Large intestine (tissue), 3 donors: ENCODE measurements at regions not wholly inside any gene's neighbourhood (a gene's known extent, or its start where the extent isn't known, plus 50 kb on each side); places are given as distances from the start of the nearest gene placed in this dataset.

Experiments used
- DNase-seq, 2 donors: peaks; one replicate each; pipeline versions ENCODE4 v3.0.0 to v3.0.0-alpha.2; 2013
- H3K27ac ChIP-seq: one replicate; pipeline ENCODE4 v1.5.1; 2013; ENCODE audit warnings: low read length
- H3K27me3 ChIP-seq: 2 replicates; pipeline ENCODE4 v1.6.1; 2013; ENCODE audit warnings: low read length; ENCODE audit not compliant: control insufficient read depth, insufficient read depth
- H3K36me3 ChIP-seq: 2 replicates; pipeline ENCODE4 v1.6.1; 2013; ENCODE audit warnings: low read length; ENCODE audit not compliant: control insufficient read depth, insufficient read depth
- H3K4me1 ChIP-seq: one replicate; pipeline ENCODE4 v1.6.1; 2013; ENCODE audit warnings: low read length; ENCODE audit not compliant: control insufficient read depth, insufficient read depth
- H3K4me3 ChIP-seq: one replicate; pipeline ENCODE4 v1.5.1; 2013; ENCODE audit warnings: low read length
- H3K9me3 ChIP-seq: one replicate; pipeline ENCODE4 v1.6.1; 2013; ENCODE audit warnings: mild to moderate bottlenecking, low read depth, low read length, moderate library complexity; ENCODE audit not compliant: control insufficient read depth
- WGBS: methylation state at CpG from one replicate; pipeline ENCODE4 v1.1.5; 2013; ENCODE audit warnings: low lambda C conversion rate; ENCODE audit not compliant: insufficient coverage; 5-methylcytosine and 5-hydroxymethylcytosine counted together

- DNase-seq: no peak
Measured at GRCh38 chr3:31408720-31409119, 124.0 kb upstream of the STT3B start.

GRCh38 chr3:31409389-31409788 is 123.3 kb upstream of the STT3B start:
- Histone ChIP-seq H3K27ac (no peak overlapping the region), H3K4me3 (no peak overlapping the region), H3K4me1 (no peaks in the 10 kb centered on the region), H3K27me3 (no peaks in the 10 kb centered on the region), H3K36me3 (no peaks in the 10 kb centered on the region), H3K9me3 (no peaks in the 10 kb centered on the region)
- WGBS: 93% methylated on average over 4 of the region's 4 CpGs
- no peak for DNase-seq

More at GRCh38 chr3:31408720-31409119, 124.0 kb upstream of the STT3B start:
- Histone ChIP-seq H3K4me1 (no peaks in the 10 kb centered on the region), H3K36me3 (no peaks in the 10 kb centered on the region), H3K27me3 (no peaks in the 10 kb centered on the region), H3K27ac (no peak overlapping the region), H3K9me3 (no peaks in the 10 kb centered on the region), H3K4me3 (no peak overlapping the region)
- 100% methylated on average over 1 of the region's 3 CpGs for WGBS

DNA sequence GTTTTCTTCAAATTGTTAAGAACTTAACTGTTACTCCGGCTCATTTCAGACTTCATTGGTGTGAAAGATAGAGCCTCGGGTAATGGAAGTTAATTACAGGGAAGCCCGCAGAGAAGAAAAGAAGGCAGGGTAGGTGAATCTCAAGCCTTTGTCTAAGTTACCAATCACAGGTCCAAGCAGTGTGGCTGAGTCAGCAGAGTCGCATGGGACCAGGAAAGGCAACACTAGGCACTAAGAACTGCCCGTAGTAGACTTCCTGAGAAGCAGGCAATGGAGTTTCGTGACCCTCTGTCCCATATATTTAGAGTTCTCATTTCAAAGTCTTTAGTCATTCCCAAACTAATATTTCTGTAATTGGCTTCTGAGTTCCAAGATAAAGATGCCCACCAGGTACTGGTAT is 122.9 kb upstream of the STT3B start:
- DNase-seq: no peak
- 100% methylated on average over 1 of the region's 6 CpGs for WGBS
- no peaks in the 10 kb centered on the region for H3K9me3 ChIP-seq
- no peak overlapping the region for H3K4me3 ChIP-seq
- no peaks in the 10 kb centered on the region for H3K36me3 ChIP-seq
- H3K27ac ChIP-seq: no peak overlapping the region
- H3K27me3 ChIP-seq: no peaks in the 10 kb centered on the region
- no peaks in the 10 kb centered on the region for H3K4me1 ChIP-seq

- Histone ChIP-seq H3K4me3 (no peak overlapping the region), H3K36me3 (no peaks in the 10 kb centered on the region), H3K27ac (no peak overlapping the region), H3K9me3 (no peaks in the 10 kb centered on the region), H3K27me3 (no peaks in the 10 kb centered on the region), H3K4me1 (no peaks in the 10 kb centered on the region)
- DNase-seq: no peak
- 89% methylated on average over 1 of the region's 3 CpGs for WGBS
Measured at GRCh38 chr3:31410411-31410810, 122.3 kb upstream of the STT3B start.

DNA sequence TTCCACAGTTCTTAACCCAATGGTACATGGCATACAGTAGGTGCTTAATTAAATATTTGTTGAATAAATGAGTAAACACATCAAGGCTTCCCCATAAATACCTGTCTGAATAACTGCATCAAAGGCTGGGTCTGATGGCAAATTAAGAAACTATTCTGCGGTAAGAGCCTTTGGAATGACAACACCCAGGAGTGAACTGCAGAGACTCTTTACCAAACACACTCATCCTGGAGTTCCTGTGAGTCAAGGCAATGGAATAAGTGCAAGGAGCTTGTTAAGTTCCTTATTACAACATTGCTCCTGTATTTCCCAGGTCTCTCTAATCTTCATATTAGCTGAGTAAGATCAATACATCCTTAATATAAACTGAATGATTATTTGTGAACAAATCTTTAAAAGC is 119.9 kb upstream of the STT3B start:
- no CpG with 5 or more reads among the region's 1 CpG for WGBS
- H3K4me3 ChIP-seq: no peak overlapping the region

DNA sequence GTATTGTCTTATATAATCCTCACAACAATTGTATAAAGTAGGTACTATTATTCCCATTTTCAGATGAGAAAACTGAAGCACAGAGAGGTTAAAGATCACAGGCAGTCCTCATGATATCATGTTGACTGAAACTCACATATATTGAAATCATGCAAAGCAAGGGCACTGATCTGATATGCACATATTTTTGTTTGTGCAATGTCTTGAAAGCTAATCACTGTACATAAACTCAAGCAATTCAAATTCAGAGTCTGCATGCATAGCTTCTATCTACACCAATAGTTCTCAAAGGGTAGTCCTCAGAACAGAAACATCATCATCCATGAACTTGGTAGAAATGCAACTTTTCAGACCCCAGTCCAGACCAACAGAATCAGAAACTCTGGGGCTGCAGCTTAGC is 119.2 kb upstream of the STT3B start:
- Histone ChIP-seq H3K27ac (no peak overlapping the region), H3K9me3 (no peaks in the 10 kb centered on the region), H3K4me1 (no peaks in the 10 kb centered on the region), H3K27me3 (no peaks in the 10 kb centered on the region), H3K36me3 (no peaks in the 10 kb centered on the region), H3K4me3 (no peak overlapping the region)
- no peak for DNase-seq

More for the DNA sequence above, 119.9 kb upstream of the STT3B start:
- DNase-seq: no peak
- Histone ChIP-seq H3K9me3 (no peaks in the 10 kb centered on the region), H3K27me3 (no peaks in the 10 kb centered on the region), H3K27ac (no peak overlapping the region), H3K36me3 (no peaks in the 10 kb centered on the region), H3K4me1 (no peaks in the 10 kb centered on the region)

DNA sequence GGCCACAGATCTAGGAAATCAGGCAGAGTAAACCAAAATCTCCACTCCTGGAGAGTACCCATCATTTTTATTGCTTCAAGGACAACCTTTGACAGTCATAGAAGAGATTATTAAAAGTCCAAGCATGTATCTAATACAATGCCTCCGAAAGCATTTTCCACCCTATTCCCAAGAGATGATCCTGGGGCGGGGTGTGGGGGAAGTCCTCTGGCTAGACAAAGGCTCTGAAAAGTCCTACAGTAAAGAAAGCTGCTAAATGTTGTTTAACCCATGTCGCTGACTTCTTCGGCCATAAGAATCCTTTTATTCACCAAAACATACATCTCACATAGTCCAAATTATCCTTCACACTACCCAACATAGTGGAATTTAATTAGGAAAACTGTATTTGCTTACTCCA is 115.7 kb upstream of the STT3B start:
- no peaks in the 10 kb centered on the region for H3K27me3 ChIP-seq

GRCh38 chr3:31417486-31417885 is 115.2 kb upstream of the STT3B start:
- no peak for DNase-seq
- Histone ChIP-seq H3K4me1 (no peaks in the 10 kb centered on the region), H3K27me3 (no peaks in the 10 kb centered on the region), H3K9me3 (no peaks in the 10 kb centered on the region), H3K4me3 (no peak overlapping the region), H3K27ac (no peak overlapping the region), H3K36me3 (no peaks in the 10 kb centered on the region)
- WGBS: no CpG with 5 or more reads among the region's 1 CpG

More for the DNA sequence above, 115.7 kb upstream of the STT3B start:
- H3K4me3 ChIP-seq: no peak overlapping the region
- H3K36me3 ChIP-seq: no peaks in the 10 kb centered on the region
- 100% methylated on average over 2 of the region's 4 CpGs for WGBS
- H3K9me3 ChIP-seq: no peaks in the 10 kb centered on the region
- no peak for DNase-seq
- H3K27ac ChIP-seq: no peak overlapping the region
- H3K4me1 ChIP-seq: no peaks in the 10 kb centered on the region

DNA sequence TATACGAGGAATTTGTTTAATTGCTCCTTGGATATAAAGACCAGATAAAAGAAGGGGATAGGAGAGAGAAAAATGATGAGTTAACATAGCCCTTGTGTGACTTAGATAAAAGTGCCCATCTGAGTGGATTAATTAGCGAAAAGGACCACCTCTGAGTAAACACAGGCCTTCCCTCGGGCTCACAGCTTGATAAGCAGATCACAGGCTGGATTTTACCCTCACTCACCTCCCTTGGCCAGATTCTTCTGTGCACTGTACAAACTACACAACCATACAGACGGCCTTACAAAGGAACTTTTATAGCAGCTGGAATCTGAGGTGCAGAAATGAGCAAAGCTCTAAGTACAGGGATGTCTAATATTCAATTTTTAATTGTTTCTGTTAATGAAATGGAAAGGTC is 112.4 kb upstream of the STT3B start:
- no peaks in the 10 kb centered on the region for H3K9me3 ChIP-seq
- H3K36me3 ChIP-seq: no peaks in the 10 kb centered on the region
- H3K27ac ChIP-seq: no peak overlapping the region
- H3K4me1 ChIP-seq: no peaks in the 10 kb centered on the region
- no CpG with 5 or more reads among the region's 4 CpGs for WGBS
- no peak overlapping the region for H3K4me3 ChIP-seq
- H3K27me3 ChIP-seq: no peaks in the 10 kb centered on the region
- DNase-seq: no peak

DNA sequence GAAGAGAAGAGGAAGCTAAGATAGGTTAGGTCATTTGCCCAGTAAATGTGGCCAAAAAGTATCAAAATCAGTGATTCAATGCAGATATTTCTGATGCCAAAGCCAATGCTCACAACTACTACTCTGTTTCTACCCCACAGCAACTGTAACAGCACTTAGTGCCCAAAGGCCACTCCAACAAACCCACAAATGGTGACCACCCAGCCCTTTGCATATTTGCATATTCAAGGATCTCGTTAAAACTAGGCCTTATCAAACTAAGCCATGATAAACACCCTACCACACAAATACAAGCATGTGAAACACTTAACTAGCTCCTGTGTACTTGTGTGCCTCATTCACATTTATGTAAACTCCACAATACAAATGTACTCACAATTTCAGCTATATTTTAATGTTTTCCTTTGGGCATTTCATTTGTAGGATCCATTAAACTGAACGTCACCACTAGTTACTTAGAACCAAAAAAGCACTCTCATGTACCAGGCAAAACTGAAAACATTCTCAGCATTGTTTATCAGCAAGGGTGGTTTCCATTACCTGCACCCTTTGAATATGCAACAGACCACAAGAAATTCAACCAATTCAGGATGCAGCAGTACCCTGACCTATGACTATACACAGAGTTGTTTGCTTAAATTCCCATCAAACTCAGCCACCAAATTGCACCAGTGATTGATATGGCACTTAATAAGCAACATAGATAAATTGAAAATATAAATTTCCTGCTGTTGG is 111.2 kb upstream of the STT3B start:
- H3K9me3 ChIP-seq: no peaks in the 10 kb centered on the region
- no peak overlapping the region for H3K27ac ChIP-seq
- no peaks in the 10 kb centered on the region for H3K27me3 ChIP-seq
- no peak for DNase-seq
- no peaks in the 10 kb centered on the region for H3K36me3 ChIP-seq
- no peaks in the 10 kb centered on the region for H3K4me1 ChIP-seq
- no CpG with 5 or more reads among the region's 2 CpGs for WGBS
- no peak overlapping the region for H3K4me3 ChIP-seq

DNA sequence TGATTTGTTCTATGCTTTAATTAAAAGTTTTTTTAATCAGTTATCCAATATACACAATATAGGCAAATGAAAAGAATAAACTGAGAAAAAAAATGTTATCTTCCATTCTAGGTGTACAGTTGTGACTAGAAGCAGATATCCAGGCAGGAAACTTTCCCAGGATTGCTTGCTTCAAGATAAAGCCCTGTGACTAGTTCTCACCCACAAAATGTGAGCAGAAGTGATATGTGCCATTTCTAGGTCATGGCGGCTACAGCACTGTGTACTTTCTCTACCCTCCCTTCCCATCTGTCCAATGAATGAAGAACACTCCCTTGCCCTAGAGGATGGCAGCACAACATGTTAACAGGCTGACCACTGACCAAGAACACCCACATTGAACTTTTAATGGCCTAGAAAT is 110.5 kb upstream of the STT3B start:
- Histone ChIP-seq H3K9me3 (no peaks in the 10 kb centered on the region), H3K27me3 (no peaks in the 10 kb centered on the region), H3K36me3 (no peaks in the 10 kb centered on the region), H3K27ac (no peak overlapping the region), H3K4me1 (no peaks in the 10 kb centered on the region), H3K4me3 (no peak overlapping the region)
- WGBS: no CpG with 5 or more reads among the region's 1 CpG
- no peak for DNase-seq
